HG02588 (cell line): ENCODE measurements at regions not wholly inside any gene's neighbourhood (a gene's known extent, or its start where the extent isn't known, plus 50 kb on each side); places are given as distances from the start of the nearest gene placed in this dataset.
"Not testable (repeated sequence)": the region's sequence is repeated elsewhere in the genome, so short reads cannot be mapped to it uniquely, and the experiment has no call there.

Experiments
- ATAC-seq: cut with Tn5 transposase; IDR thresholded peaks from one replicate; pipeline ENCODE4 v1.9.1; 2021; ENCODE audit warnings: mild to moderate bottlenecking, moderate library complexity; ENCODE audit not compliant: unreplicated experiment

DNA sequence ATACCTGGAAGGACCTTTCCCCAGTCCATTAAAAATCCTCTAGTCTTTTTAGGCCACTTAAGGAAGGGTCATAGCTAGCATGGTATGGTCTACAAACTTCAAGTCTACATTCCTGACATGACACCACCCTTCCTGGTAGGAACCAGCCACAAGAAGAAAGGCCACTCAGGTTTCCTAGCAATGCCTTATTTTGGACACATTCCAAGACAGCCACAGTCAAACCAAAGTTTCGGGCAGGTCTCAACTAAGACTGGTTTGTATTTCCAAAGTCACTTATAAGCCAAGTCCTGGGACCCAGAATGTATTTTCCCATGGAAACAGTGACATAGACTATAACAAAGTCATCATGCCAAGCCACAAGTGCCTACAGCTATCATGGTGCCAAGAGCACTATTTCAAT lies 50.6 kb upstream of the SLC44A3 start:
- no peak for ATAC-seq

DNA sequence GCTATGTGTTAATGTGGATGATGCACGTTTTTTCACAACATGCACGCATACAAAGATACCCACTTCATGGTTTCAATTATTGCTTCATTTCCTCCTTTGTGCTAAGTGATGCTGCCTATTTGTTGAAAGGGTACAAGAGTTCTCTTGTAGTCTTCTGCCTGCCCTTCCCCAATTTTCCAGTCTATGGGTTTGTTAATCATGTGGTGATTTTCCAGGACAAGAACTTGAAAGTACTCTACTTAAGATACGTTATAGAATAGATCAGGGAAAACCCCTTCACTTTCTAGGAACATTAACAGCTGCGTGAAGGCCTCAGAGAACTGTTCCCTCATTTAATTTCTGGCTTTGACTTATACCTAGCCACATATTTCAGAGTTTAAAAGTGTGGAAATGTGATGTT lies 52.1 kb upstream of the SLC44A3 start:
- ATAC-seq: no peak

DNA sequence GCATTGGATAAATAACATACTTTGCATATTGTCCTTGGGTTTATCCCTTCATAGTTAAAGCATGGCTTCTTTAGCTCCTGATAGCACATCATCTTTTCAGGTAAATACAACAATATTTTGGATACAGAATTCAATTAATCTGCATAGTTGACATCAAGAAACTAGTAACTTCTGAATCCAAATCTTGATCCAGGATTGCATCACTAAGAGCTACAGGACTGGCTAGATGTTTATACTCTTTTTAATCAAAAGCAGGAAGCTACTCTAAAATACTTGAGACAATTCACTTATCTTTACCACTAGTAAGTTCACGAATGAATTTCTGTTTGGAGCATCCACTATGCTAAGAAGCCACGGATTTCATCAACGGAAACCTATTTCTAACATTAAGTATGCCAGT lies 54.2 kb upstream of the SLC44A3 start:
- ATAC-seq: no peak

GRCh38 chr1:94759188-94759587 lies 61.0 kb upstream of the SLC44A3 start:
- ATAC-seq: no peak

GRCh38 chr1:94757931-94758330 lies 62.2 kb upstream of the SLC44A3 start:
- ATAC-seq: no peak

DNA sequence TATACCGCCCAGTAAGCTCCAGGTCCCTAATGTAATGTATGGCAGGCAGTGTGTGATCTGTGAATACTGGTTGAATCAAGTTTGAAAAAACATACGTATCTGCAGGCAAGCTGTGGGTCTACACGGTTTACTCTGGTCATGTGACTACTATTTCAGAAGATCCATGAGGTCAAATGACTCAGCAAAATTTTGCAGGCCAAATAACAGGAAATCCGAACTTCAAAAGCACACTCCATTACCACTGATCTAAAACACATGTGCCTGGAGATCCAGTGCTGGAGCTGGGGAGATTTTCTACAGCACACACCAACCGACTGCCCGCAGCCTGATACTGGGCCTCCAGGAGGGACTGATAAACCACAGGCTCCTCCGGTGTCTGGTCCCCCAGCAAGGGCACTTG lies 64.5 kb upstream of the SLC44A3 start:
- ATAC-seq: no peak

DNA sequence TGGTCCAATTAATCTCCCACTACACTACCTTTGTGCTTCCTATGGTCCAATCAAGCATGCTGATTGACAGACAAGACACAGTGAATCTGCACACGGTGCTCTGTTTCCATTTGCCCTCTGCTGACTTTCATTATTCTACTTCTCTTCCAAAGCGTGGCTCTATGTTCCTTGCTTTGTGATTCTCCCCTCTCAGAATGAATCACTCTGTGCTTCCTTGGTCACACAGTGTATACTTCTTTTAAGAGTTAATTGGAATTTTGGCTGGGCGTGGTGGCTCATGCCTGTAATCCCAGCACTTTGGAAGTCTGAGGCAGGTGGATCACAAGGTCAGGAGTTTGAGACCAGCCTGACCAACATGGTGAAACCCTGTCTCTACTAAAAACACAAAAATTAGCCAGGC lies 65.1 kb upstream of the SLC44A3 start:
- not testable (repeated sequence) for ATAC-seq

DNA sequence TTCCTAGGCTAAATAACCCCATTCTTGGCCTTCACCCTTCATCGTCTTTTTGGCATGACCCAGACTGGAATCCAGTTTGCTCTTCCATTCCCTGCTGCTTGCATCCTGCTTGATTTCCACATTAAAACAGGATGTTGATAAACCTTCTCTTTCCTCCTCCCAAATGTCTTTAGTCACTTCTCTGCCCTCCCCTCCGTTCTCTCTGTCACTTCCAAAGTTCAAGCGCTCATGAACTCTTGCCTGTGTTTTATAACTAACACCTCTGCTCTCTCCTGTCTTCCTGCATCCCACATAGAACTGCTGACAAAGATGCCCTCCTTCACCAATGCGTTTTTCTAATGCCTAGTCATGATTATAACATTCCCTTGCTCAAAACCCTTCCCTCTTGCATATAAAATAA lies 65.6 kb upstream of the SLC44A3 start:
- no peak for ATAC-seq

DNA sequence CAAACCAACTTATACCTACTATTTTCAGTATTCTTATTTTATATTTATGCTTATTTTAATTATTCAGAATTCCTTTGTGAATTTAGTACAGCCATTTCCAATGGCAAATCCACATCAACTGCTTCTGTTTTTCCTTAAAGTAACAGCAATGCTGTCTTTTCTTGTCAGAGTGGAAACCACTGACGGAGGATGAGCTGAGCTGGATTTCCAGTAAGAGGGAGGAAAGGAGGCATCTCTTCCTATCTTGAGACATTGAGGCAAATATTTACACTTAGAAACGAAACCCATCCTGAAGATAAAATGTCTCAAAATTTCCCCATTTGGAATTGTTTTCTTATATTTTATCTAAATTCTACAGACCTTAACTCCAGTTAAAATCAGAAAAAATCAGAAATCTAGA lies 66.1 kb upstream of the SLC44A3 start:
- no peak for ATAC-seq

- no peak for ATAC-seq
Observed at GRCh38 chr1:94753171-94753972, 66.8 kb upstream of the SLC44A3 start.

DNA sequence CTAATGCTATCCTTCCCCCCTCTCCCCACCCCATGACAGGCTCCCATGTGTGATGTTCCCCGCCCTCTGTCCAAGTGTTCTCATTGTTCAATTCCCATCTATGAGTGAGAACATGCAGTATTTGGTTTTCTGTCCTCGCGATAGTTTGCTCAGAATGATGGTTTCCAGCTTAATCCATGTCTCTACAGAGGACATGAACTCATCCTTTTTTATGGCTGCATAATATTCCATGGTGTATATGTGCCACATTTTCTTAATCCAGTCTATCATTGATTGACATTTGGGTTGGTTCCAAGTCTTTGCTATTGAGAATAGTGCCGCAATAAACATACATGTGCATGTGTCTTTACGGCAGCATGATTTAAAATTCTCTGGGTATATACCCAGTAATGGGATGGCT lies 68.7 kb upstream of the SLC44A3 start:
- ATAC-seq: not testable (repeated sequence)

DNA sequence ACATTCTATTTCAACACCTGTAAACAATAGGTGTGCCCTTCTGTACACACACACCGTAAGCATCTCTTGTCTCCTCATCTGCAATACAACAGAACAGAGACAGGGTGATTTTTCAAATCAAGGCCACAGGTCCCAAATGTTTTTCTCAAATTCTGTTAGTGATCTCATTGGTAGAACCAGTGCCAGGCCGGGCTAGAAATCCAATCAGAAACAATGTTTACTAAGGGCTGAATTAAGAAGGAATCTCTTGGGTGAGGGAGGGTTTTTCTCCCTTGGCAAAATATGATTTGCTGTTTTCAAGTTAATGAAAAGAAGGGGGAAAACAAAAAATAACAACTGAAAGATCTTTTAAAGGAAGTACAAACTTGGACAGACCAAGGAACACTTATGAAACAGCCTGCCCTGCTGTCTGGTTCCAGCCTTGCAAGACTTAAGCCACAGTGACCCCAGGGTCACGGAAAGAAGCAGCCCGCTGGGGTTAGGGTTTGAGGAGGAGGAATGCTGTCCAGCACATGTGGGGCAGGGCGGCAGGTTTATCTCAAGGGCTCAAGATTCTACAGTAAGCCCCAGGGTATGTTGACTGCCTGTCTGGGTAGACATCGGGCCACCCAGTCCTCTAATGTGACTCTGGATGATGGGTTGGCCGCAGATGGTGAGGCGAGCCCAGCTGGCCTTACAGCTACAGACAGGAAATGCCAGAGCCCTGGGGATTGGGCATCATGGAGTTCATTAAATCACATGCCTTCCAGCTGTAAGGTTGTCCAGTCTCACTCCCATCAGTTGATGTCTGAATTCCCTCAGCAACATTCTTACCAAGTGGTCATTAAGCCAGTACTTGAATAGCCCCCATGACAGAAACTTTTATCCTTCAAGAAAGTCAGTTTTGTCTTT lies 73.3 kb upstream of the SLC44A3 start:
- no peak for ATAC-seq

DNA sequence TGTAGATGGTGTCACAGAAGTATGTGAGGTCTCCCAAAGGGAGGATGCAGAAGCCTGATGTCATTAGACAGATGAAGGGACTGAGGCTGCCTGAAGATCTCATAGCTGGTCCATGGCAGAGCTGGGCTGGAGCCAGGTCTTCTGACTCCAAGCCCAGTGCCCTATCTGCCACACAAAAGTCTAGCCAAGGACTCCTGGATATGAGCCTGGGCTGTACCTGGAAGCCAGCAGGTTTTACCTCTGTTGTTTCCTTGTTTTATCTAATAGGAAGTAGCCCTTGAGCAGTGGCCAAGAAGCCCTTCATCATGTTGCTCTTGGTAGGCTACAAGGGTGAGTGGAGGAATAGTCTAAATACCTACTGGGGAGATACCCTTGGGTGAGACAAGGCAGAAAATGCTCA lies 74.4 kb upstream of the SLC44A3 start:
- ATAC-seq: no peak

DNA sequence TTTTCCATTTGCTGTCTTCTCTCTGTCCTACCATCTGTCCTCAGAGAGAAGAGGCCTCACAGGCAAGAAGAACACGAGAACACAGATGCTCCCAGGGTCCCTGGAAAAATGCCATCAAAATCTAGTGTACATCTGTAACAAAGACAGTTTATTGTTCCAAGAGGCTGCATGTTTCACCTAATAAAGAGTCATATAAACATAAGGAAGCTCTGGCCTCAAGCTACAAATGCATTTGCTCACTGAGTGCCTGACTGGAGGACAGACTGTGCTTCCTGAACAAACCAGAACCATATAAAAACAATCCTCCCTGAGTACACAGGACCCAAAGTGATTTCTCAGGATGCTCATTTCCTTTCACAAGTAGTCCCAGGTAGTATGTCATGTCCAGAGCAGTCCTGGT lies 76.3 kb upstream of the SLC44A3 start:
- ATAC-seq: no peak

DNA sequence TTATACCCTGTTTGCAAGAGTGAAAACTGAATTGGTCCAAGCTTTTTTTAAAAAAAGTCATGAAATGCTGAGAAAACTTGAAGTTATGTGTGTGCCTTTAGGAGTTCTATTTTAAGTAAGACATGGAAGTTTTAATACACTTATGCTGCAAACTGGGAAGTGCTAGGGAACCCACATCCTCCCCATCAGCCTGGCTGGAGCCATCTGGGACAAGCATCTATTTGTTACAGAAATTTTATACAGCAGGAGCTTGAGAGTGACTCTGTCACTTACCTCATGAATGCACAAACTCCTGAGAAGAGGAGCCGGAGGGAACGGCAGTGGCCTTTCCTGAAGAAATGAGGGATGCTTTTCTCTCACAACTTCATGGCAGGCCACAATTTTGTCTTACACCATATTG lies 78.2 kb upstream of the SLC44A3 start:
- no peak for ATAC-seq

GRCh38 chr1:94741510-94741909 lies 78.6 kb upstream of the SLC44A3 start:
- ATAC-seq: no peak

- ATAC-seq: no peak
Observed at GRCh38 chr1:94739521-94740061, 80.6 kb upstream of the SLC44A3 start.

GRCh38 chr1:94738371-94738770 lies 81.8 kb upstream of the SLC44A3 start:
- no peak for ATAC-seq

DNA sequence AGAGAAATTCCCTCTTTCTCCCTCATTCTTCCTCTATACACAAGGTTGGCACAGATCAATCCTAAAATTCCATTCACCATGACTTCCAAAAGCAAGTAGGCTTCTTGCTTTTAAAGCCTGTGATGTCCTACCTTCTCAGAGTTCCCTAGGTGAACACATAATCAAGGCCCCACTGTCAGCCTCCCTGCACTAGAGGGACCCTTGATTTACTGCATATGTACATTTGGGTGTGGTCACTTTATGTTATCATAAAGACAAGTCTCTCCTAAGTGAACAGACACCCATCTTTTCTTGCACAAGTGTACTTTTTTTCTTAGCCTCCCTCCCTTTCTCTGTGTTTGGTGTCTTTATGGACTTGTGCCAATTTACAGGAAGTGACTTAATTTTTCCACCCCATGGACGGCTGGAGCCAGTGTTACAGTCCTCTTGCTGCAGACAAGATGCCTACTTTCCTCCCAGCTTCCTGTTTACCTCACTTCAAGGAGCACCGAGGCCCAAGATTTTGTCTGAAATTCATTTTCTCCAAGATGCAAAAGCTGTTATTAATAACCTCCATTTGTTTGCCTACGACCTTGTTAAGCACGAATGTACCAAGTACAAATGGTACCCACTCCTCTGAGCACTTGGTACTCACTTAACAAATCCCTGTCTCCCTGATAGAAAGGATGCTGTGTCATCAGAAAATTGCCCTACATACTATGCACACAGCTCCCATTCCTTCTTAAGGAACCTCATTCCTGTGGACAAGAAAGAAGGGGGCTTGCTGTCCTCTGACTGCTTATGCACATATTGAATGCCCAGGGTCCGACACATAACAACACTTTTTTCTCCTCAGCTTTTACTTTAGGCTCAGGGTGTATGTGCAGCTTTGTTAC lies 82.8 kb upstream of the SLC44A3 start:
- no peak for ATAC-seq

DNA sequence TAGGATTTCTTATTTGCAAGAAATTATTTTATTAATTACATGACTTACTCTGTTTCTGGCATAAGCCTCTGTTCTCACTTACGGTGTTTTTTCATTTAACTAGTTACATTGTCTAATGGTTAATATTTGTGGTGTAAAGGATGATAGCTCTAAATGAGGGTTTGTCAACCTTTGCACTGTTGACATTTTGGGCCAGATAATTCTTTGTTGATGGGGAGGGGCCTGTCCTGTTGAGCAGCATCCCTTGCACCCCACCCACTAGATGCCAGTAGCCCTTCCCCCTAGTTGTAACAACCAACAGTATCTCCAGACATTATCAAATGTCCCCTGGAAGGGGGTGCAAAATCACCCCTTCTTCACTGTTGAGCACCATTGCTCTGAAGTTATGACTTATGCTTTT lies 83.6 kb upstream of the SLC44A3 start:
- ATAC-seq: no peak

DNA sequence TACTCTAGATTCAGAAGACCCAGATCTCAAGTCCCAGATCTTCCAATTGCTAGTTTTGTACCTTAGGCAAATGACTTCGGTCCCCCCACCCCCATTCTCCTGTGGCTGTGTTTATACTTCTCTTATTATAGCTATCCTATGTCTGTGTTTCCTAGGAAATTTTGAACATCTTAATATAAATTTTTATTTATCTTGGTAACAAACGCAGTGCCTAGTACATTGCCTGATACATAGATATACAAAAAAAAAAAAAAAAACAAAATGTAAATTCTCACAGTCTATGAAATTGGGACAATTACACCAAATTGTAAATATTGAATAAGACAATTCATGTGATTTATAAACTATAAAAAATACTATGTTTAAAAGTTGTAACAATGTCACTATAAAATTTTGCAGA lies 84.1 kb upstream of the SLC44A3 start:
- no peak for ATAC-seq
